ENCODE measurements at regions not wholly inside any gene's neighbourhood (a gene's known extent, or its start where the extent isn't known, plus 50 kb on each side); places are given as distances from the start of the nearest gene placed in this dataset.

GRCh38 chr3:127478922-127479321 is 111.6 kb downstream of the TPRA1 start:
- no peaks in the 10 kb centered on the region for H3K4me1 ChIP-seq (ENCODE audit: control insufficient read depth in 1 of 2, low read depth in 2 of 2)
- no peak overlapping the region for H3K27ac ChIP-seq
- no peak for DNase-seq (ENCODE audit: low spot score)
- no peak for TF ChIP-seq CTCF (IDR thresholded peaks at IDR 0.05)
- H3K4me3 ChIP-seq, result no peak overlapping the region
- no peaks in the 10 kb centered on the region for H3K36me3 ChIP-seq
- no peak for ATAC-seq (ENCODE audit: insufficient number of reproducible peaks, low FRiP score, low read depth)
- H3K9me3 ChIP-seq, result no peaks in the 10 kb centered on the region
- no peaks in the 10 kb centered on the region for H3K27me3 ChIP-seq (replicated peaks; ENCODE audit: insufficient read depth)

- no peak for ATAC-seq (ENCODE audit: insufficient number of reproducible peaks, low FRiP score, low read depth)
- no peak for DNase-seq (ENCODE audit: low spot score)
- H3K9me3 ChIP-seq, result no peaks in the 10 kb centered on the region
- no peak for TF ChIP-seq CTCF (IDR thresholded peaks at IDR 0.05)
- no peaks in the 10 kb centered on the region for H3K4me1 ChIP-seq (ENCODE audit: control insufficient read depth in 1 of 2, low read depth in 2 of 2)
- H3K36me3 ChIP-seq, result no peaks in the 10 kb centered on the region
- no peak overlapping the region for H3K27ac ChIP-seq
- H3K4me3 ChIP-seq, result no peak overlapping the region
- no peaks in the 10 kb centered on the region for H3K27me3 ChIP-seq (replicated peaks; ENCODE audit: insufficient read depth)
Observed at GRCh38 chr3:127477396-127477795, 113.1 kb downstream of the TPRA1 start.

GRCh38 chr3:127476936-127477335 is 113.6 kb downstream of the TPRA1 start:
- H3K27ac ChIP-seq, result no peak overlapping the region
- H3K27me3 ChIP-seq (replicated peaks; ENCODE audit: insufficient read depth), result no peaks in the 10 kb centered on the region
- no peaks in the 10 kb centered on the region for H3K4me1 ChIP-seq (ENCODE audit: control insufficient read depth in 1 of 2, low read depth in 2 of 2)
- no peaks in the 10 kb centered on the region for H3K9me3 ChIP-seq
- DNase-seq (ENCODE audit: low spot score) (no peak), ATAC-seq (ENCODE audit: insufficient number of reproducible peaks, low FRiP score, low read depth) (no peak)
- no peak for TF ChIP-seq CTCF (IDR thresholded peaks at IDR 0.05)
- H3K36me3 ChIP-seq, result no peaks in the 10 kb centered on the region
- no peak overlapping the region for H3K4me3 ChIP-seq

GRCh38 chr3:127475975-127476705 is 114.4 kb downstream of the TPRA1 start:
- Histone ChIP-seq H3K9me3 (no peaks in the 10 kb centered on the region), H3K27ac (no peak overlapping the region), H3K27me3 (replicated peaks; ENCODE audit: insufficient read depth) (no peaks in the 10 kb centered on the region), H3K36me3 (no peaks in the 10 kb centered on the region), H3K4me1 (ENCODE audit: control insufficient read depth in 1 of 2, low read depth in 2 of 2) (no peaks in the 10 kb centered on the region), H3K4me3 (no peak overlapping the region)
- ATAC-seq (ENCODE audit: insufficient number of reproducible peaks, low FRiP score, low read depth) (no peak), DNase-seq (ENCODE audit: low spot score) (no peak)
- no peak for TF ChIP-seq CTCF (IDR thresholded peaks at IDR 0.05)

GRCh38 chr3:127475391-127475790 is 115.1 kb downstream of the TPRA1 start:
- no peak for TF ChIP-seq CTCF (IDR thresholded peaks at IDR 0.05)
- ATAC-seq (ENCODE audit: insufficient number of reproducible peaks, low FRiP score, low read depth) (no peak), DNase-seq (ENCODE audit: low spot score) (no peak)
- Histone ChIP-seq H3K36me3 (no peaks in the 10 kb centered on the region), H3K27ac (no peak overlapping the region), H3K27me3 (replicated peaks; ENCODE audit: insufficient read depth) (no peaks in the 10 kb centered on the region), H3K4me3 (no peak overlapping the region), H3K4me1 (ENCODE audit: control insufficient read depth in 1 of 2, low read depth in 2 of 2) (no peaks in the 10 kb centered on the region), H3K9me3 (no peaks in the 10 kb centered on the region)

Measured in thoracic aorta (tissue), 2 donors.